Activated B cell treated with CpG ODN at 0.5 μM for 24 hours (primary cell): ENCODE measurements at regions not wholly inside any gene's neighbourhood (a gene's known extent, or its start where the extent isn't known, plus 50 kb on each side); places are given as distances from the start of the nearest gene placed in this dataset.

Experiments used
- ATAC-seq: fragments of 200-7000 bp; cut with Tn5 transposase; one replicate; pipeline ENCODE4 v1.10.0; 2021; ENCODE audit warnings: low read depth, mild to moderate bottlenecking, moderate library complexity
- CTCF ChIA-PET: fragments of 350-600 bp; sonication (Branson Sonifier 250); formaldehyde crosslinking; loops from one replicate; lab custom pipeline; 2021; ENCODE audit warnings: antibody characterized with exemption; lab: Charles Lee
- POLR2A ChIA-PET: fragments of 350-600 bp; sonication (Branson Sonifier 250); formaldehyde crosslinking; loops from one replicate; lab custom pipeline; 2021; ENCODE audit warnings: antibody characterized with exemption; lab: Charles Lee
- DNase-seq: peaks from one replicate; pipeline ENCODE4 v3.0.0; 2022
- H3K27ac Mint-ChIP-seq: one replicate; pipeline ENCODE4 v1.8.0; 2020; ENCODE audit warnings: mixed read lengths
- H3K27me3 Mint-ChIP-seq: one replicate; pipeline ENCODE4 v1.8.0; 2021; ENCODE audit warnings: mixed read lengths
- H3K36me3 Mint-ChIP-seq: one replicate; pipeline ENCODE4 v1.8.0; 2021; ENCODE audit warnings: low read depth, mixed read lengths
- H3K4me1 Mint-ChIP-seq: one replicate; pipeline ENCODE4 v1.8.0; 2021; ENCODE audit warnings: mixed read lengths
- H3K4me3 Mint-ChIP-seq: one replicate; pipeline ENCODE4 v1.8.0; 2020; ENCODE audit warnings: mild to moderate bottlenecking, mixed read lengths
- H3K9me3 Mint-ChIP-seq: one replicate; pipeline ENCODE4 v1.8.0; 2020; ENCODE audit warnings: mixed read lengths
- intact Hi-C: fragments of 100-400 bp; cut with micrococcal nuclease; formaldehyde crosslinking; loops from one replicate; pipeline ENCODE4 v1.15.1; 2024
- TF ChIP-seq, protein P1 (sequence below): fragments of 200-600 bp; IDR thresholded peaks from one replicate; pipeline ENCODE4 v1.8.0; 2022; ENCODE audit warnings: antibody characterized with exemption, mild to moderate bottlenecking

- peak; percentile 54 for ATAC-seq
Measured at GRCh38 chr12:123062681-123063486, 82.4 kb downstream of the ARL6IP4 start.

DNA sequence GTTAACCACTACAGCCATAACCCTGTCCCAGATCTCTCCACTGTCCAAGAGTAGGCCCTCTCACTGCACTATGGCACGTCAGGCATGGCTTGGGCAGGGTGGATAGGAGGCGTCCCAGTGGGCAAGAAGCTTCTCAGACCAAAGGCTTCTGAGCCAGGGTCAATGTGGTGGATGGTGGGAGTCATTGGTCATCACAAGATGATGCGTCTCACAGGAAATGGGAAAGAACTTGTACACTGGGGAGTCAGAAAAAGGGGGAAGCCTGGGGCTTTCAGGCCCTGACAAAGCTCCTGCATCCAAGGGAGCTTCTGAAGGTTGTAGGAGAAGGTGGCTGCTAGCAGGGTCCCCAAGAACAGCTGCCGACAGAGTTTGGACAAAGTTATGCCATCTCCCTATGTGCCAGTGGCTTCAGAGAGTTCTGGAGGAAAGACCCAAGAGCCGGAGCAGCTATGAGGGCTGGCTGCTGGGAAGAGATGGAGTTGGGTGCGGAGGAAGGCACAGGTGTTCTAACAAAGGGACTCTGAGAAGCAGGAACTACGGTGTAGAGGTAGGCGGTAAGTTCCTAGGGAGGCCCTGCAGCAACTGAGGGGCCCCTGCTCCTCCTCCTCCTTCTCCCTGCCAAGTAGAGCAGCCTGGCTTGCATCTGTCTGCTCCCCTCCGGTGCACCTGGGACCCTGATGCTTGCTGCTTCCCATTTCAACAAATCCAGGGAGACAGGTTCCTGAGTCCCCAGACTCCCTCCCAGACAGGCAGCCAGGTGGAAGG, 81.1 kb downstream of the ARL6IP4 start:
- Mint-ChIP-seq H3K9me3 (no peaks in the 10 kb centered on the region), H3K27ac (no peak overlapping the region), H3K4me3 (no peak overlapping the region), H3K4me1 (peaks cover 73% of the 10 kb centered on the region), H3K36me3 (no peaks in the 10 kb centered on the region), H3K27me3 (no peaks in the 10 kb centered on the region)
- no peak for DNase-seq
- POLR2A ChIA-PET = no interaction called here
- TF ChIP-seq, protein P1, sequence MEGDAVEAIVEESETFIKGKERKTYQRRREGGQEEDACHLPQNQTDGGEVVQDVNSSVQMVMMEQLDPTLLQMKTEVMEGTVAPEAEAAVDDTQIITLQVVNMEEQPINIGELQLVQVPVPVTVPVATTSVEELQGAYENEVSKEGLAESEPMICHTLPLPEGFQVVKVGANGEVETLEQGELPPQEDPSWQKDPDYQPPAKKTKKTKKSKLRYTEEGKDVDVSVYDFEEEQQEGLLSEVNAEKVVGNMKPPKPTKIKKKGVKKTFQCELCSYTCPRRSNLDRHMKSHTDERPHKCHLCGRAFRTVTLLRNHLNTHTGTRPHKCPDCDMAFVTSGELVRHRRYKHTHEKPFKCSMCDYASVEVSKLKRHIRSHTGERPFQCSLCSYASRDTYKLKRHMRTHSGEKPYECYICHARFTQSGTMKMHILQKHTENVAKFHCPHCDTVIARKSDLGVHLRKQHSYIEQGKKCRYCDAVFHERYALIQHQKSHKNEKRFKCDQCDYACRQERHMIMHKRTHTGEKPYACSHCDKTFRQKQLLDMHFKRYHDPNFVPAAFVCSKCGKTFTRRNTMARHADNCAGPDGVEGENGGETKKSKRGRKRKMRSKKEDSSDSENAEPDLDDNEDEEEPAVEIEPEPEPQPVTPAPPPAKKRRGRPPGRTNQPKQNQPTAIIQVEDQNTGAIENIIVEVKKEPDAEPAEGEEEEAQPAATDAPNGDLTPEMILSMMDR = no peak
- CTCF ChIA-PET = no interaction called here
- intact Hi-C loops = no loop called here
- no peak for ATAC-seq

More at GRCh38 chr12:123062681-123063486, 82.4 kb downstream of the ARL6IP4 start:
- no peaks in the 10 kb centered on the region for H3K36me3 Mint-ChIP-seq
- CTCF ChIA-PET = interaction anchor here (1.6 kb wide), 1 partner anchor 20 kb away, joined by 4 read pairs; no protein-coding TSS in a partner anchor
- no peak overlapping the region for H3K4me3 Mint-ChIP-seq
- H3K27me3 Mint-ChIP-seq = no peaks in the 10 kb centered on the region
- H3K9me3 Mint-ChIP-seq = no peaks in the 10 kb centered on the region
- intact Hi-C loops = no loop called here
- peaks cover 64% of the 10 kb centered on the region for H3K4me1 Mint-ChIP-seq
- peak overlapping the region; percentile 18 for H3K27ac Mint-ChIP-seq
- POLR2A ChIA-PET = interaction anchor here (0.8 to 1.2 kb wide), 4 partner anchors 14 to 170 kb away, joined by 3 to 5 read pairs (median 4); partner anchors contain the start of genes MPHOSPH9 and MTRFR
- DNase-seq = no peak
- TF ChIP-seq, protein P1 = no peak

DNA sequence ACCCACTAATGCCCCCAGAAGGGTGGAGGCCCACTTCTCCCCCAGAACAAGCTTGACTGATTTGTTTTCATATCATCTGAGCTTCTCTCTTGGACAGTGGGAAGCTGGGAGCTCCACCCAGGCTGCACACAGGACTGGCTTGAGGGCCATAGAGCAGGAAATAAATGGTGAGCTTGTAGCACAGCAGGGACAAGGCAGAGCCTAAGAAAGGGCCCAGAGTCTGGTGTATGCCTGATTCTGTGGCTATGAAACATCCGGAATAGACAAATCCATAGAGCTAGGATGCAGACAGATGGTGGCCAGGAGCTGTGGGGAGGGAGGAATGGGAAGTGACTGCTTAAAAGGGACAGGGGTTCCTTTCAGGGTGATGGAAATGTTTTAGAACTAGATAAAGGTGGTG, 79.0 kb downstream of the ARL6IP4 start:
- Mint-ChIP-seq H3K27ac (no peak overlapping the region), H3K27me3 (no peaks in the 10 kb centered on the region), H3K9me3 (no peaks in the 10 kb centered on the region), H3K4me3 (no peak overlapping the region), H3K36me3 (no peaks in the 10 kb centered on the region), H3K4me1 (peaks cover 60% of the 10 kb centered on the region)
- TF ChIP-seq, protein P1 = no peak
- DNase-seq (no peak), ATAC-seq (no peak)
- ChIA-PET POLR2A (interaction anchor here (1.5 kb wide), 1 partner anchor 173 kb away, joined by 4 read pairs; the partner anchor contains the start of genes MPHOSPH9 and MTRFR), CTCF (interaction anchor here (1.9 kb wide), 1 partner anchor 16 kb away, joined by 5 read pairs; no protein-coding TSS in a partner anchor)
- intact Hi-C loops = no loop called here

DNA sequence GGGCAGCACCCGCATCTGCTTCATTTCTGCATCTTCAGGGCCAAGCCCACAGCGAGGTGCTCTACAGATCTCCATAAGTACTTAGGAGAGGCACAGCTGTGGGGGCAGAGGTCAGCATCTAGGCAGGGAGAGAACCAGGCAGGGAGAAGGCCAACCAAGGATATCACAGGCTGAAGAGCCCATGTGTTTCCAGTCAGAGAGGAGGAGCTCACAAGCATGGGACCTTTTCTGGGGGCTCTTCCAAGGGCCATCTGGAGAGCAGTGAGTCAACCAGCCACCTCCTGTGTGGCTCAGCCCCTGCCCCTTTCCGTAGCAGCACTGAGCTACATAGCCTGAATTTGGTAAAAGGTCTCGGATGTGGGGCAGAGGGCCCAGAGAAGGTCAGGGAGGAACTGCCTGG, 78.5 kb downstream of the ARL6IP4 start:
- Mint-ChIP-seq H3K4me3 (no peak overlapping the region), H3K9me3 (no peaks in the 10 kb centered on the region), H3K4me1 (peaks cover 55% of the 10 kb centered on the region), H3K36me3 (no peaks in the 10 kb centered on the region), H3K27me3 (no peaks in the 10 kb centered on the region), H3K27ac (no peak overlapping the region)
- TF ChIP-seq, protein P1 = no peak
- DNase-seq (no peak), ATAC-seq (no peak)
- POLR2A ChIA-PET = interaction anchor here (1.3 to 1.4 kb wide), 2 partner anchors 62 to 179 kb away, joined by 4 to 5 read pairs; no protein-coding TSS in a partner anchor
- CTCF ChIA-PET = interaction anchor here (0.6 to 1.9 kb wide), 2 partner anchors 15 to 1749 kb away, joined by 4 to 5 read pairs; no protein-coding TSS in a partner anchor
- intact Hi-C loops = no loop called here
